HG02970 (cell line): ENCODE measurements at regions not wholly inside any gene's neighbourhood (a gene's known extent, or its start where the extent isn't known, plus 50 kb on each side); places are given as distances from the start of the nearest gene placed in this dataset.

Experiments used
- ATAC-seq: cut with Tn5 transposase; IDR thresholded peaks from one replicate; pipeline ENCODE4 v1.9.1; 2021; ENCODE audit warnings: mild to moderate bottlenecking, moderate library complexity, moderate number of reproducible peaks; ENCODE audit not compliant: unreplicated experiment, low FRiP score

GRCh38 chr2:196224756-196225155, 53.4 kb upstream of the STK17B start:
- no peak for ATAC-seq

GRCh38 chr2:196225213-196225612, 53.8 kb upstream of the STK17B start:
- ATAC-seq: no peak

GRCh38 chr2:196226058-196226706, 54.8 kb upstream of the STK17B start:
- ATAC-seq: no peak

DNA sequence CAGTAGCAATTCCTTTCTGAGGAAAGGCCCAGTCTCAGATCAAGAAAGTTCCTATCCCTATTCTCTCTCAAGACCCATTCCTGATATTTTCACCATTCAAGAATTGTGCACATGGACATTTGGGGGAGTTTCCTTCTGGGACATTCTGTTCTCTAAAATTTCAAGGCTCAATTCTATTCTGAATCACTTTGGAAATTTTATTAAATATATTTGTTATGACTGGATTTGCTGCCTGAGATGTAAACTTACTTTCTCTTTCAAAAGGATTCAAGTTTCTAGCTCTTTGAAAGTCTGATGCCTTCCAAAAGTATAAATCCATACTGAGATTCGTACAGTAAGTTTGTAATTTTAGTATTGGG, 55.3 kb upstream of the STK17B start:
- no peak for ATAC-seq

- ATAC-seq: no peak
These were observed 57.6 kb upstream of the STK17B start for GRCh38 chr2:196229013-196229412.

- no peak for ATAC-seq
These were observed 58.9 kb upstream of the STK17B start for GRCh38 chr2:196230061-196230854.

GRCh38 chr2:196233021-196233804, 61.8 kb upstream of the STK17B start:
- no peak for ATAC-seq

GRCh38 chr2:196233805-196234475, 62.6 kb upstream of the STK17B start:
- no peak for ATAC-seq

DNA sequence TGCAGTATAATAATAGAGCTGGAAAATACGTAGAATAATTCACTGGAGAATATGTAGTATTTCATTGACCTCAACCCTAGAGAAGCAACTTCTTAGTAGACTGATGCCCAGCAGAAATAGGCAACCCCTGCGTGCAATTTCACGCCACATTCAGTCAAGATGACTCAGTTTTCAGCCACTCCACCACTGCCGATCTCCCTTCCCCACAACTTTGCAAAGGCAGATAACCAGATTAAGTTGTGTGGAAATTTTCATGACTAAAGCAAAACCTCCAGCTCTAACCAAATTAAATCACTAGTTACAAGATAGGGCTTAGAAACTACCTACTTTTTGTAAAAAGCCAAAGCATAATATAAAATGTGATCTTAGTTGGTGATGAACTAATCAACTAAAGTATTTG, 63.3 kb upstream of the STK17B start:
- ATAC-seq: no peak

GRCh38 chr2:196238836-196239380, 67.5 kb upstream of the STK17B start:
- ATAC-seq: no peak

GRCh38 chr2:196239622-196240587, 68.5 kb upstream of the STK17B start:
- ATAC-seq: peak; percentile 75

DNA sequence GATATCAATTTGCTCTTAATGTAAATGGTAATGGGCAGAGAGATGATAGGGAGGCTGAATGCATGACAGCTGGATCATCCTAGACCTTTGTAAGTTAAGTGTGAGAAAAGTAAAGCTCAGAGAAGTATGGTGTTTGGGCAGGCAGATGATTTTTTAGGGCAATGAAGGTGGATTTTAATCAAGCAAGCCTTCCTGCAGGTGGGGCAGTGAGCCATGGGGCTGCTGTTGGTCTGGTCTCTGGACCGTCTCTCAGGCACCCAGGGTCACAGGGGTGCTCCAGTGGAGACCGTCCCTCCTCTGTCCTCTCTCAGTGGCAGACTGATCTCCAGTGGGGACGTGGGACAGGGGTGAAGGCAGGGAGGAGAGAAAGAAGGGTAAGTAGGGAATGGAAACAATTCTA, 69.8 kb upstream of the STK17B start:
- ATAC-seq: no peak

DNA sequence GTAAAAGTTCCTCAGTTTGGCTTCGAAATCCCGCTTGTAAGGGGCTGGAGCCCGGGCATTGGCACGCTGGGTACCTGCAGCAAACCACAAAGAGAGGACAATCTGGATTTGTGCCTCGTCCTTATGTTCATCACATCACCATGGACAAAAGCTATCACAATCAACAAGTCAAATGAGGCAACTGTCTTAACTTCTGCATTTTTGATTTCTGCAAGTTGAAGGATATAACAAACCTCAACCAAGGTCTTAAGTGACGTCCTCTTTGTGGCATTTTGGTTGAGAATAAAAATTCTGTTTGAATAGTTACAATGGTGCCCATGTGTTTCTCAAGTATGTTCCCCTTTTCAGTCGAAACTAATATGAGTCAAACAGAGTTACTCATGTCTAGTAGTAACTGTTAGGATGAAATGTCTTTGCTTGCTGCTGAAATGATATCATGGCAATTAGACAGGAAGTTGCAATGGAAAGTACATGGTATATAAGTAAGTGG, 70.8 kb upstream of the STK17B start:
- ATAC-seq: peak; percentile 81

- no peak for ATAC-seq
These were observed 73.1 kb upstream of the STK17B start for GRCh38 chr2:196244516-196244915.

- ATAC-seq: no peak
These were observed 73.6 kb upstream of the STK17B start for GRCh38 chr2:196244966-196245365.

GRCh38 chr2:196245378-196246140, 74.2 kb upstream of the STK17B start:
- ATAC-seq: no peak

DNA sequence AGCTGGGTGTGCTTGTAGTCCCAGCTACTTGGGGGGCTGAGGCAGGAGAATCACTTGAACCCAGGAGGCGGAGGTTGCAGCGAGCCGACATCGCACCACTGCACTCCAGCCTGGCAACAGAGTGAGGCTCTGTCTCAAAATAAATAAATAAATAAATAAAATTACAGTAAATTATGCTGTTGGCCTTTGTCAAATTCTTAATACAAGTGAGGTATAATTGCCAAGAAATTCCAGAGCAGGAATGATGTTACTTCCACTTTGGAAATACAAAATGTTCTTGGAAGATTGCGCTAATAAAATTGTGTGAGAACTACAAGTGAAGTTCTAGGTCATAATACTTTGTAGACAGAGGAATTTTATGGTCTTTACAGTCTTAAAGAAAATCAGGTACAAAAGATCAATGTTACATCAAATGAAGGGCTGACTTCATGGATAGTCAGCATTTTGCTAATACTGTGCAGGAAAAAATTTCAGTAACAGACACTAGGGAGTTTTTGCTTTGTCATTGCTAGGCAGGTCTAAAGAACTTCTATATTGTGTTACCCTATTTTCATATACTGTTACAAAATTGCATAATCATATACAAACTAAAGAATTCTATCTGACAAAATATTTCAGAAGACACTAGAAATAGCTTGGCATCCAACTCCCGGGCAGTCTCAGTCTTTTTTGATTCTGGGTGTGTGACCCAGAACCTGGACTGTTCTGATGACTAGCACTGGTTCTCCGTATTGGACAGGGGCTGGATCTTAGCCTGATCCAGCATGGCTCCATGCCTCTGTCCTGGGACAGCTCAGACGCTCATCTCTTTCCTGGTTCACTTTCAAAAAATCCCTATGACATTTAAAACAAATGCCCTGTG, 76.0 kb upstream of the STK17B start:
- ATAC-seq: no peak

DNA sequence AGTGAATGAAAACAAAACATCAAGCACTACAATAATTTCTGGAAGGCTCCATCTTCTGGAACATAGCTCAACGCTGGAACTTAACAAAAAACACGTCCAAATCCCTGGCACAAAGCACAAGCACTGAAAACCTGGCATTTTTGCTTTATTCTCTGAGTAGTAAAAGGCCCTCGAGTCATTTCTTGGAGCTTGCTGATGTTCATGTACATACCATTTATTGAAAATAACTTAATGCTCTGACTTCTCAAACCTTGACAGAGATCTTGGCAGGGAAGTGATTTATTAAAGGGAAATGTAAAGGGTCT, 76.5 kb upstream of the STK17B start:
- ATAC-seq: no peak
